ENCODE measurements at regions not wholly inside any gene's neighbourhood (a gene's known extent, or its start where the extent isn't known, plus 50 kb on each side); places are given as distances from the start of the nearest gene placed in this dataset.

DNA sequence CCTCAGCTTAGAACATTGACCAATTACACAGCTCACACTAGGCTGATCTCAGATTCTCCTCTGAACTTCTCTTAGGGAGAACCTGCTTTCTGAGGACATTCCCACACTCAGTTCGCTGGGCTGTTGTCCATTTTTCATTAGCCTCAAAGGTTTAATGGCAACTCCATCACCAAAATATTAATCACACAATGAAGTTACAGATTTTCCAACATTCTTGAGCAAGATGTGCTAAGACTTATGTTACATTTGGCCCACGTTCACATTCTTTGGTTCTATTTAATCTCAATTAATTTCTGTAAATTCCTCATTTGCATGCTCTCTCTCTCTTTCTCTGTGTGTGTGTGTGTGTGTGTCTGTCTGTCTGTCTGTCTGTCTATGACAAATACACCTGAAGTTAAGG is 82.3 kb upstream of the EDNRA start (continued):
- TF ChIP-seq, protein P1, sequence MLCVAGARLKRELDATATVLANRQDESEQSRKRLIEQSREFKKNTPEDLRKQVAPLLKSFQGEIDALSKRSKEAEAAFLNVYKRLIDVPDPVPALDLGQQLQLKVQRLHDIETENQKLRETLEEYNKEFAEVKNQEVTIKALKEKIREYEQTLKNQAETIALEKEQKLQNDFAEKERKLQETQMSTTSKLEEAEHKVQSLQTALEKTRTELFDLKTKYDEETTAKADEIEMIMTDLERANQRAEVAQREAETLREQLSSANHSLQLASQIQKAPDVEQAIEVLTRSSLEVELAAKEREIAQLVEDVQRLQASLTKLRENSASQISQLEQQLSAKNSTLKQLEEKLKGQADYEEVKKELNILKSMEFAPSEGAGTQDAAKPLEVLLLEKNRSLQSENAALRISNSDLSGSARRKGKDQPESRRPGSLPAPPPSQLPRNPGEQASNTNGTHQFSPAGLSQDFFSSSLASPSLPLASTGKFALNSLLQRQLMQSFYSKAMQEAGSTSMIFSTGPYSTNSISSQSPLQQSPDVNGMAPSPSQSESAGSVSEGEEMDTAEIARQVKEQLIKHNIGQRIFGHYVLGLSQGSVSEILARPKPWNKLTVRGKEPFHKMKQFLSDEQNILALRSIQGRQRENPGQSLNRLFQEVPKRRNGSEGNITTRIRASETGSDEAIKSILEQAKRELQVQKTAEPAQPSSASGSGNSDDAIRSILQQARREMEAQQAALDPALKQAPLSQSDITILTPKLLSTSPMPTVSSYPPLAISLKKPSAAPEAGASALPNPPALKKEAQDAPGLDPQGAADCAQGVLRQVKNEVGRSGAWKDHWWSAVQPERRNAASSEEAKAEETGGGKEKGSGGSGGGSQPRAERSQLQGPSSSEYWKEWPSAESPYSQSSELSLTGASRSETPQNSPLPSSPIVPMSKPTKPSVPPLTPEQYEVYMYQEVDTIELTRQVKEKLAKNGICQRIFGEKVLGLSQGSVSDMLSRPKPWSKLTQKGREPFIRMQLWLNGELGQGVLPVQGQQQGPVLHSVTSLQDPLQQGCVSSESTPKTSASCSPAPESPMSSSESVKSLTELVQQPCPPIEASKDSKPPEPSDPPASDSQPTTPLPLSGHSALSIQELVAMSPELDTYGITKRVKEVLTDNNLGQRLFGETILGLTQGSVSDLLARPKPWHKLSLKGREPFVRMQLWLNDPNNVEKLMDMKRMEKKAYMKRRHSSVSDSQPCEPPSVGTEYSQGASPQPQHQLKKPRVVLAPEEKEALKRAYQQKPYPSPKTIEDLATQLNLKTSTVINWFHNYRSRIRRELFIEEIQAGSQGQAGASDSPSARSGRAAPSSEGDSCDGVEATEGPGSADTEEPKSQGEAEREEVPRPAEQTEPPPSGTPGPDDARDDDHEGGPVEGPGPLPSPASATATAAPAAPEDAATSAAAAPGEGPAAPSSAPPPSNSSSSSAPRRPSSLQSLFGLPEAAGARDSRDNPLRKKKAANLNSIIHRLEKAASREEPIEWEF (CRISPR knock-in tag; IDR thresholded peaks at IDR 0.05), result no peak
- TF ChIP-seq ETS2 (tag; IDR thresholded peaks at IDR 0.05; ENCODE audit: borderline replicate concordance, poor library complexity, severe bottlenecking) (no peak), STAT6 (CRISPR knock-in tag; IDR thresholded peaks at IDR 0.05) (no peak), ZKSCAN1 (IDR thresholded peaks at IDR 0.05; ENCODE audit: low read depth, low read length) (no peak), PRDM10 (IDR thresholded peaks at IDR 0.05; ENCODE audit: partially characterized antibody) (no peak)
